Breast epithelium (tissue), 4 donors: ENCODE measurements at regions not wholly inside any gene's neighbourhood (a gene's known extent, or its start where the extent isn't known, plus 50 kb on each side); places are given as distances from the start of the nearest gene placed in this dataset.

Experiments used
- DNase-seq, 2 donors: peaks; one replicate each; pipeline ENCODE4 v3.0.0-alpha.2; 2019; ENCODE audit warnings: low spot score in 2 of 2
- H3K27ac ChIP-seq, 2 donors: fragments of 200-600 bp; sonication (generic) in 1 of 2; one replicate each; pipeline ENCODE4 v1.5.1; 2016 to 2019; ENCODE audit warnings: mild to moderate bottlenecking in 1 of 2
- H3K27me3 ChIP-seq, 2 donors: fragments of 200-600 bp; sonication (generic) in 1 of 2; one replicate each; pipeline versions ENCODE4 v1.5.1 to v1.6.0; 2017 to 2019; ENCODE audit warnings: control low read depth in 1 of 2, mild to moderate bottlenecking in 1 of 2
- H3K36me3 ChIP-seq: fragments of 200-600 bp; one replicate; pipeline ENCODE4 v1.5.1; 2019
- H3K4me1 ChIP-seq, 2 donors: fragments of 200-600 bp; sonication (generic); one replicate each; pipeline ENCODE4 v1.5.1; 2016 to 2019; ENCODE audit warnings: control low read depth in 1 of 2
- H3K4me3 ChIP-seq, 3 donors: fragments of 200-600 bp; sonication (generic); 1 replicate in 2 of 3; 2 replicates in 1 of 3; pipeline ENCODE4 v1.5.1; 2016 to 2019; ENCODE audit warnings: mild to moderate bottlenecking in 3 of 3, moderate library complexity in 2 of 3
- H3K9me3 ChIP-seq, 2 donors: fragments of 200-600 bp; sonication (generic) in 1 of 2; one replicate each; pipeline ENCODE4 v1.5.1; 2016 to 2019; ENCODE audit warnings: control low read depth in 1 of 2
- CTCF ChIP-seq, 3 donors: fragments of 450-650 bp; IDR thresholded peaks; one replicate each; pipeline ENCODE4 v1.5.1; 2016 to 2017; ENCODE audit warnings: antibody characterized with exemption in 3 of 3, mild to moderate bottlenecking in 3 of 3, moderate library complexity in 3 of 3
- POLR2A ChIP-seq: fragments of 450-650 bp; IDR thresholded peaks from one replicate; pipeline ENCODE4 v1.6.1; 2016; ENCODE audit warnings: antibody characterized with exemption, mild to moderate bottlenecking, moderate library complexity
- POLR2AphosphoS5 ChIP-seq, 3 donors: sonication (generic); formaldehyde crosslinking; IDR thresholded peaks; one replicate each; pipeline ENCODE4 v1.6.1; 2017; ENCODE audit warnings: antibody characterized with exemption in 3 of 3
- intact Hi-C: fragments of 100-400 bp; cut with DNase I; formaldehyde crosslinking; loops from one replicate; pipeline ENCODE4 v1.15.1; 2023; ENCODE audit warnings: low total_unique reads

GRCh38 chr12:47574252-47575021, 131.4 kb downstream of the RPAP3 start:
- TF ChIP-seq POLR2A (no peak), CTCF (IDR thresholded peaks at IDR 0.05) (no peak), POLR2AphosphoS5 (IDR thresholded peaks at IDR 0.05) (no peak)
- Histone ChIP-seq H3K4me3 (no peak overlapping the region), H3K27me3 (no peaks in the 10 kb centered on the region), H3K27ac (no peak overlapping the region), H3K9me3 (no peaks in the 10 kb centered on the region), H3K4me1 (no peaks in the 10 kb centered on the region), H3K36me3 (no peaks in the 10 kb centered on the region)
- DNase-seq = no peak
- intact Hi-C loops = no loop called here

- TF ChIP-seq POLR2AphosphoS5 (IDR thresholded peaks at IDR 0.05) = no peak
- TF ChIP-seq POLR2A = no peak
- TF ChIP-seq CTCF (IDR thresholded peaks at IDR 0.05) = no peak
- DNase-seq = no peak
- intact Hi-C loops = no loop called here
- Histone ChIP-seq H3K27me3 (no peaks in the 10 kb centered on the region), H3K9me3 (no peaks in the 10 kb centered on the region), H3K4me3 (no peak overlapping the region), H3K27ac (no peak overlapping the region), H3K36me3 (no peaks in the 10 kb centered on the region), H3K4me1 (no peaks in the 10 kb centered on the region)
Observed at GRCh38 chr12:47573146-47573659, 132.6 kb downstream of the RPAP3 start.

DNA sequence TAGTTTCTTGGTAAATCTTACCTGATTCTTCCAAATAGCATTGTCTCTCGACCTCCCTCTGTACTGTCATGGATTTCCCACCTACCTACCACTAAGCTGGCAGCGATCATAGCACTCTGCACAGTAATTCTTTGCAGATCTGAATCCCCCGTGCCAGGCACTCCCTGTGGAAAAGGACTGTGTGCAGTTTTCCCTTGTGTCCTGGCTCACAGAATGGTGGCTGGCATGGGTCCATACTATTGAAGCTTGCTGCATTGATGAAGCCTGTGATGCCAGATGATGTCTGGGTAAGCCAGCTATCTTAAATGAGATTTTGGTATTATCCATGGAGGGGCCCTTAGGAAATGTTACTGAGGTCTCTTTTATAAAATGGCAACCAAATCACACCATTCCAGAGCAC, 135.7 kb downstream of the RPAP3 start:
- Histone ChIP-seq H3K9me3 (no peaks in the 10 kb centered on the region), H3K27me3 (no peaks in the 10 kb centered on the region), H3K4me3 (no peak overlapping the region), H3K27ac (no peak overlapping the region), H3K4me1 (no peaks in the 10 kb centered on the region), H3K36me3 (no peaks in the 10 kb centered on the region)
- no peak for TF ChIP-seq CTCF (IDR thresholded peaks at IDR 0.05)
- TF ChIP-seq POLR2AphosphoS5 (IDR thresholded peaks at IDR 0.05) = no peak
- TF ChIP-seq POLR2A = no peak
- intact Hi-C loops = no loop called here
- no peak for DNase-seq

GRCh38 chr12:47562201-47562600, 143.6 kb downstream of the RPAP3 start:
- intact Hi-C loops = no loop called here
- no peak for DNase-seq
- H3K4me1 ChIP-seq = no peaks in the 10 kb centered on the region
- H3K4me3 ChIP-seq = no peak overlapping the region
- H3K9me3 ChIP-seq = no peaks in the 10 kb centered on the region
- no peaks in the 10 kb centered on the region for H3K27me3 ChIP-seq
- H3K27ac ChIP-seq = no peak overlapping the region
- no peak for TF ChIP-seq POLR2AphosphoS5 (IDR thresholded peaks at IDR 0.05)
- no peak for TF ChIP-seq POLR2A
- TF ChIP-seq CTCF (IDR thresholded peaks at IDR 0.05) = no peak
- no peaks in the 10 kb centered on the region for H3K36me3 ChIP-seq

DNA sequence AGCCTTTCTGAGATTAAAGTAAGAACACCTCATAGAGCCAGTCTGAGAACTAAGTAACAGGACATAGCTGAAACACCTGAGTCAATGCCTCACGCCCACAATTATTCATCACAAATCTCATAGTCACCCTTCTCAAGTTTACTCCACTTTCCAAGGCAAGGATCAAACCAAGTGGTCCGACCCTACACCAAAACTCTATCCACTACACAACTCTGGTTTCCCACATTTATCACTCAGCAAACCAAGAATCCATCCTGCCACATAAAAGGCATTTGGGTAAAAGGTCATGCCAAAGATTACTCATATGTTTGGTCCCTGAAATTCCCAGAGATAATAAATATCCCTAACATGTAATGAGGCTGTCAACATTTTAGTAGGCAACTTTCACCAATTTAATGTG, 144.1 kb downstream of the RPAP3 start:
- TF ChIP-seq POLR2A = no peak
- TF ChIP-seq POLR2AphosphoS5 (IDR thresholded peaks at IDR 0.05) = no peak
- no peak for TF ChIP-seq CTCF (IDR thresholded peaks at IDR 0.05)
- H3K27ac ChIP-seq = no peak overlapping the region
- intact Hi-C loops = no loop called here
- H3K27me3 ChIP-seq = no peaks in the 10 kb centered on the region
- no peaks in the 10 kb centered on the region for H3K4me1 ChIP-seq
- no peak overlapping the region for H3K4me3 ChIP-seq
- DNase-seq = no peak
- no peaks in the 10 kb centered on the region for H3K9me3 ChIP-seq
- H3K36me3 ChIP-seq = no peaks in the 10 kb centered on the region
